Esophagus muscularis mucosa (tissue), 3 donors: ENCODE measurements at regions not wholly inside any gene's neighbourhood (a gene's known extent, or its start where the extent isn't known, plus 50 kb on each side); places are given as distances from the start of the nearest gene placed in this dataset.

Experiments
- POLR2A ChIP-seq: fragments of 450-650 bp; IDR thresholded peaks from one replicate; pipeline ENCODE4 v1.6.1; 2017; ENCODE audit warnings: antibody characterized with exemption, moderate library complexity, mild to moderate bottlenecking, low read depth
- POLR2AphosphoS5 ChIP-seq, 2 donors: sonication (generic); formaldehyde crosslinking; IDR thresholded peaks; one replicate each; pipeline ENCODE4 v1.6.1; 2017; ENCODE audit warnings: antibody characterized with exemption in 2 of 2
- TF ChIP-seq, protein P1 (sequence below), 3 experiments: fragments of 200-600 bp in 2 of 3; fragments of 450-650 bp in 1 of 3; sonication (generic) in 2 of 3; IDR thresholded peaks; one replicate each; pipeline ENCODE4 v1.5.1; 2017 to 2019; ENCODE audit warnings: antibody characterized with exemption in 3 of 3, mild to moderate bottlenecking in 2 of 3, moderate library complexity in 1 of 3

DNA sequence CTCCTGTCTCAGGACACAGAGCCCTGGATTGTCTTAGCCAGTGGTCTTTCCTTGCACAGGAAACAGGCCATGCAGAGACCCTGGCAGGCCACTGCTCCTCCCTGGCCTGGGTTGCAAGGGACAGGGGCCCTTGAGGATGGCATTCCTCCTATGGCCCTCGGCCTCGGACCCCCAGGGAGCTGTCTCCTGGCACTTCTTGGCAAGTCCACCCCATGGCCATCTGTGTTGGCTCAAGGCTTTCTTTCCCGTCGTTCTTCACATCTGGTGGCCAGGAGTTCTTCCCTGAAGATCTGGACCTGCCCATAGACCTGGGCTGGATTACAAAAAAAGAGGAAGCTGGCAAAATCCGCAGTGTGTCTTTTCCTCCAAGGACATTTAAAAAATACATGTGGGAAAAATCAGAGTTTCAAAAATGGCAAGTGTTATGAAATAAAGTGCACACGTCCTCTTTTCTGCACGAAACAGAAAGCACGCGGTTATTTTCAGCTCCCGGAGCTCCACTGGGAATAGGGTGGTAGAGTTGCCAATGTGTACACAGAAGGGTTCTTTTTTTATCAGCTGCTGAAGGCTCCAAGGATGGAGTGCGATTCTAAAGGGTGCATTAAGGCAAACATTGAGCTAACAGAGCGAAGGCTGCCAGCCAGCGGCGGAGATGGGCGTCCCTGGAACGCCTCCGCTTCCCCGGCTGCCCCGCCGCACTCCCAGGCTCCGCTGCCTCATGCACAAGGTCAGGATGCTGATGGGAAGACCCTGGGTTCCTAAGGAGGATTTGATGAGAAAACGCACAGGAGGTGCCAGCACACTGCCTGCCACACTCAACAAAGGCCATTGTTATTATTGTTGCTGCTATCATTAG is 62.8 kb upstream of the FAM20C start:
- TF ChIP-seq POLR2A (no peak), POLR2AphosphoS5 (IDR thresholded peaks at IDR 0.05) (peak; percentile 26 to 29)
- TF ChIP-seq, protein P1, sequence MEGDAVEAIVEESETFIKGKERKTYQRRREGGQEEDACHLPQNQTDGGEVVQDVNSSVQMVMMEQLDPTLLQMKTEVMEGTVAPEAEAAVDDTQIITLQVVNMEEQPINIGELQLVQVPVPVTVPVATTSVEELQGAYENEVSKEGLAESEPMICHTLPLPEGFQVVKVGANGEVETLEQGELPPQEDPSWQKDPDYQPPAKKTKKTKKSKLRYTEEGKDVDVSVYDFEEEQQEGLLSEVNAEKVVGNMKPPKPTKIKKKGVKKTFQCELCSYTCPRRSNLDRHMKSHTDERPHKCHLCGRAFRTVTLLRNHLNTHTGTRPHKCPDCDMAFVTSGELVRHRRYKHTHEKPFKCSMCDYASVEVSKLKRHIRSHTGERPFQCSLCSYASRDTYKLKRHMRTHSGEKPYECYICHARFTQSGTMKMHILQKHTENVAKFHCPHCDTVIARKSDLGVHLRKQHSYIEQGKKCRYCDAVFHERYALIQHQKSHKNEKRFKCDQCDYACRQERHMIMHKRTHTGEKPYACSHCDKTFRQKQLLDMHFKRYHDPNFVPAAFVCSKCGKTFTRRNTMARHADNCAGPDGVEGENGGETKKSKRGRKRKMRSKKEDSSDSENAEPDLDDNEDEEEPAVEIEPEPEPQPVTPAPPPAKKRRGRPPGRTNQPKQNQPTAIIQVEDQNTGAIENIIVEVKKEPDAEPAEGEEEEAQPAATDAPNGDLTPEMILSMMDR (IDR thresholded peaks at IDR 0.05) = no peak
